CD4-positive, alpha-beta T cell treated with Interleukin-10 for 1 hour (primary cell): ENCODE measurements at regions not wholly inside any gene's neighbourhood (a gene's known extent, or its start where the extent isn't known, plus 50 kb on each side); places are given as distances from the start of the nearest gene placed in this dataset.

ENCODE experiments used
- DNase-seq: peaks from one replicate; pipeline ENCODE4 v3.0.0-alpha.2; 2020

DNA sequence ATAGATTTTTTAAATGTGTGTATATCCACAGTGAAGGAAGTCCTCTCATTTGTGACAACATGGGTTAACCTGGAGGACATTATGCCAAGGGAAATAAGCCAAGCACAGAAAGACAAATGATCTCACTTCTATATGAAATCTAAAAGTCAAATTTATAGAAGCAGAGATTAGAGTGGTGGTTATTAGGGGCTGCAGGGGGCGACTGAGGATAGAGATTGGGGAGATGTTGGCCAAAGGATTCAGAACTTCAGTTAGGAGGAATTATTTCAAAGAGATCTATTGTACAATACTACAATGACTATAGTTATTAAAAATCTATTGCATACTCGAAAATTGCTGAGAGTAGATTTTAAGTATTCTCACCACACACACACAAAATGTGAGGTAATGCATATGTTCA lies 252.4 kb upstream of the SLC39A10 start:
- peak; percentile 23 for DNase-seq

DNA sequence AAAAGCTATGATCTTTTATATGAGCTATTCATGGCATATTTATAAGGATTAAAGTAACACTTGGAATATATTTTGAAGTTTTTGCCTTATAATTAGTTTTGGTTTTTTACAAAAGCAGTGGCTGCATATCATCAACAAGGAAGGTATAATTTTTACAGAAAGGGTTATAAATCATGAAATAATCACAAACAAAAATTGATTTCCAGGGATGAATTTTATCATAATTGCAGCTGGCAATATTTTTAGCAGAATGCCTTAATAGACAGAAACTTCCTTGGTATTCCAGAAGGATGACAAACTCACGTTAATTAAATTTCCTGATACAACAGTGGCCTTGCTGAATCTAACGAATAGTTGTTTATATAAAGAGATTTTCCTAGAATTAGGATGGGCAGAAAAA lies 260.5 kb upstream of the SLC39A10 start:
- no peak for DNase-seq

DNA sequence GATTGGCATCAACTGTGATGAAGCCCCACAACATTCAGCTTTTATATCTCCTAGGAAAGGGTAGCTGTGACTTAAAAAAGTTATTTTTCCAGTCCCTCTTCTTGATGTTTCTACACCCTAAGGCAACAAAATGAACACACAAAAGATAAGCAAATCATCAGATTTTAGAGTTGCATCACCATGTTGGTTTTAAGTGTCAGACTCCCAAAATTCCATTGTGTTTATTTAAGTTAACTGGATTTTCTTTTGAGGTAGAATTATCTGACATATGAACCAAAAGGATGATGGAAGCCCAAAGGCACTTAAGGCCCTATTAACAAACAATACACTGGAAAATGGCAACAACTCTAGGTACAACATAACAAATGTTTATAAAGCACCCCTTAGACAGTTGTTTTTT lies 261.7 kb upstream of the SLC39A10 start:
- no peak for DNase-seq

- DNase-seq = no peak
Measured at GRCh38 chr2:195392446-195393336, 264.3 kb upstream of the SLC39A10 start.

GRCh38 chr2:195390686-195391321 lies 266.2 kb upstream of the SLC39A10 start:
- no peak for DNase-seq

DNA sequence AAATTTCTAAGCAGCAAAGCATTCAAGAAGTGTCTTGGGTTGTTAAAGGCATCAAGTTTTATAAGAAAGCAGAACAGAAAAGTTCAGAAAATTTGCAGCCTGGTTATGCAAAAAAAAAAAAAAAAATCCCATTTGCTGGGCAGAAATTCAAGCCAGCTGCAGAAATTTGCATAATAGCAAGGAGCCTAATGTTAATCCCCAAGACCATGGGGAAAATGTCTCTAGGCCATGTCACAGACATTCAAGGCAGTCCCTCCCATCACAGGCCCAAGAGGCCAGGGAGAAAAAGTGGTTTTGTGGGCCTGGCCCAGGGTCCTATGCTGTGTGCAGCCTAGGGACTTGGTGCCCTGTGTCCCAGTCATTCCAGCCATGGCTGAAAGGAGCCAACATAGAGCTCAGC lies 269.0 kb upstream of the SLC39A10 start:
- no peak for DNase-seq

DNA sequence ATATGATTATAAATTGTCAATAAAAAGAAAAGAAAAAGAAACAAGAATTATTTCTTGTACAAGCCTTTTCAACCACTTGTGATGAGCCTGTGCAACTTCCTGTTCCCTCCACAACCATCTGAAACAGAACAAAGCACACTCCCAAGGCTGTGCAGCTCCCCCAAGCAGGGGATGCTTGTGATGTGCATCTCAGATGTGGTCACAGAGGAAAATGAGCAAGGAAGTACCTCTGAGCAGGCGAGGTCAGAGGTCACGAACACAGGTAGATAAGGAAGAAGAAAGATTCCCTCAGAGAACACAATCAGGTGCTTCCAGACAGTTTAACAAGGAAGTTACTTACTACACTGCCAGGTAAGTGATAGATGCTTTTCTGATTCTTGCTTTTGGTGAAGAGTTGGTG lies 274.8 kb upstream of the SLC39A10 start:
- DNase-seq = peak; percentile 42

GRCh38 chr2:195370167-195370943 lies 286.7 kb upstream of the SLC39A10 start:
- no peak for DNase-seq

DNA sequence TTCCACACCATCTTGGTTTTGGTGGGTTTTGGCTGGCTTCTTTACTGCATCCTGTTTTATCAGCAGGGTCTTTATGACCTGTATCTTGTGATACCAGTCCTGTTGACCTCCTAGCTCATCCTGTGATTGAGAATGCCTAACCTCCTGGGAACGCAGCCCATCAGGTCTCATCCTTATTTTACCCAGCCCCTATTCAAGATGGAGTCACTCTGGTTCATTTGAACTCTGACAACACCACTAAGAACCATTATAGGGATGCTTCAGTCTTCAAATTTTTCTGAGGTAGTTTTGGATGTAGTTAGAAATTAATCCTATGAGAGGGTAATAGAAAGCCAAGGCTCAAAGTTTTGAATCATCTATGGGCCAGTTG lies 287.8 kb upstream of the SLC39A10 start:
- no peak for DNase-seq

- no peak for DNase-seq
Measured at GRCh38 chr2:195368249-195369217, 288.5 kb upstream of the SLC39A10 start.

- DNase-seq = no peak
Measured at GRCh38 chr2:195367809-195368208, 289.2 kb upstream of the SLC39A10 start.

DNA sequence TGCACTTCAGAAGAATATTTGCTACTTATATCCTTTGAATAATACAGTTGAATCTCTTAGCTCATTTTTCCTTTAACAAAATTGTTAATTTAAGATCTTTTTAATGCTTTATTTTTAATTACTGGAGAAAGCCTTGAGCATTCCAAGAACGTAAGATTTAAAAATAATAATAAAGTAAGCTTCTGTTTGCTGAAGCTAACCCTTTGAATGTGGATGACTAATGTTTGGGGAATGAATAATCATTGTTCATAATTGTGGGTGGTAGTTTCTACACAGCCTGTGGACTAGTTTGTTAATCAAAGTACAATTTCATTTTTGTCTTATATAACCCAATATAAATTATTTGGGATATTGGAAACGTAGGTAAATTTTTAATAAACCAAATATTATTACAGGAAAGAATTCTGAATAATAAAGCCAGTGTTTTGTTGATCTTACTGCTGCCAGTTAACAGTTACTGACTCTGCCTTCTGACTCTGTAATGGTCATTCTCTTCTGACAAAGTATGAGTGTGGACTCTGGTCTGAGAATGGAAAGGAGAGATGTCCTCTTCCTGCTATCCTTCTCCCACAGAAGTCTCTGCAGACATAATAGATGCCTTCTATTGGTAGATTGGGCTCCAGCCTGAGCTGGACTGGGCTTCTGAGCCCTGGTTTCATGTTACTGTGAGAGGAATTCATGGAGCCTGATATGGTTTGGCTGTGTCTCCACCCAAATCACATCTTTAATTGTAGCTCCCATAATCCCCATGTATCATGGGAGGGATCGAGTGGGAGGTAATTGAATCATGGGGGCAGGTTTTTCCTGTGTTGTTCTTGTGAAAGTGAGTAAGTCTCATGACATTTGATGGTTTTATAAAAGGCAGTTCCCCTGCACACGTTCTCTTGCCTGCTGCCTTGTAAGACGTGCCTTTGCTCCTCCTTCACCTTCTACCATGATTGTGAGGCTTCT lies 292.7 kb upstream of the SLC39A10 start:
- no peak for DNase-seq

GRCh38 chr2:195363496-195363895 lies 293.5 kb upstream of the SLC39A10 start:
- no peak for DNase-seq

- DNase-seq = no peak
Measured at GRCh38 chr2:195360242-195360641, 296.8 kb upstream of the SLC39A10 start.

DNA sequence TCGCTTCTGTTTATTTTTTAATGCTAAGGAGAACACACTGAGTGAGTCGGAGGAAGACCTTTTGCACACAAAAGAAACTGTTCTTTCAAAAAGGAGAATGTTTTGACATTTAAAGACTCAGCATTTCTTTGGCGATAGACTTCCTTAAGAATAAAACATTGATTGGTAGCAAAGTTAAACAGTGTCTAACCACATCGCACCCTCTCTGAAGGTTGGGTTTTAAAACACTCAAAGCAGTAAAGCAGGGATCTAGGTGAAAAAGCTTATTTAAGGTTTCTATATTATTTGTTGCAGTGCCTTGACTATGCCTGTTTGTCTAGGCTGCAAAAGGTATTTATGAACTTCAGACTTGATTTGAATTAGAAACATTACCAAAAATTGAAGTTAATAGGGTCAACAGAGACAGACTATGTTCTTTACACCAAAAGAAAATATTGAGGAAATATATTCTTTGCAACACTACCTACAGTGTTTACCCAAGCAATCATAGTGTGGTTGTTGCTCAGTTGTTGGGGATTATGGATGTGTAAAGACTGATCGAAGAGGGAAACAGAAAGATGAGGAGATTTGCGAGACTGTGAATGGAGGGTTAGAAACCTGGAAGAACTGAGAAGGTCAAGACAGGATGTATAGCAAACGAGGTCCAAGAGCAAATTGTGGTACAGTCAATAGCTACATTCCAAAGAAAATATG lies 297.8 kb upstream of the SLC39A10 start:
- no peak for DNase-seq

DNA sequence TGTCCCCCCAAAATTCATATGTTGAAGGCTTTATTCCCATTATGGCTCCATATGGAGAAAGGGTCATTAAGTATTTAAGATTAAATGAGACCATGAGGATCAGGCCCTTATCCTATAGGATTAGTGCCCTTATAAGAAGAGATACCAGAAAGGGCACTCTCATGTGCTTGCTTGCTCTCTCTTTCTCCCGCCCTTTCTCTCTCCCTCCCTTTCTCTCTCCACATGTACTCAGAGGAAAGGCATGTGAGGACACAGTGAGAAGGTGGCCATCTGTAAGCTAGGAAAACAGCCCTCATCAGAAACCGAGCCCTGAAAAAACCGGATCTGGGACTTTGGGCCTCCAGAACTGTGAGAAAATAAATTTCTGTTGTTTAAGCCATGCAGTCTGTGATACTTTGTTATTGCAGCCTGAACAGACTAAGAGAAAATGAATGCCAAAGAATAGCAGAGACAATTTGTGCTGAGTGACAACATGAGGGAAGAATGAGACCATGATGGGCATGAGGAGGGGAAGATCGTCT lies 300.0 kb upstream of the SLC39A10 start:
- DNase-seq = no peak

DNA sequence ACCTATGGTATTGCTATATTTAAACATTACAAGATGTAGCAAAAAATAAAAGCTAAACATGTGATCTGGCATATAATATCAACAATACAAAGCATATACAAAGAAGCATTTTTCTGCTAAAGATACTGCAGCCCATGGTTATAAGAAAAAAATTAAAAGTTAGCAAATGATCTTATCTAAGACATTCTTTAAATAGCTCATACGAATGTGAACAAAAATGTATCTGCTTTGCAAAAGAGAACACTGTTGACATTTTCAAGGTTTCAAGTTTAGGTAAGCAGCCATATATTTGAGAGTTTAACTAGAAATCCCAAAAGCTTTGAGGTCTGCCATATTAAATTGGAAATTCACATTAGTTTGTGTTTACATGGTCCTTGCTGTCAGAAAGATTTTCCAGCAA lies 301.0 kb upstream of the SLC39A10 start:
- no peak for DNase-seq

GRCh38 chr2:195352581-195352980 lies 304.4 kb upstream of the SLC39A10 start:
- no peak for DNase-seq

DNA sequence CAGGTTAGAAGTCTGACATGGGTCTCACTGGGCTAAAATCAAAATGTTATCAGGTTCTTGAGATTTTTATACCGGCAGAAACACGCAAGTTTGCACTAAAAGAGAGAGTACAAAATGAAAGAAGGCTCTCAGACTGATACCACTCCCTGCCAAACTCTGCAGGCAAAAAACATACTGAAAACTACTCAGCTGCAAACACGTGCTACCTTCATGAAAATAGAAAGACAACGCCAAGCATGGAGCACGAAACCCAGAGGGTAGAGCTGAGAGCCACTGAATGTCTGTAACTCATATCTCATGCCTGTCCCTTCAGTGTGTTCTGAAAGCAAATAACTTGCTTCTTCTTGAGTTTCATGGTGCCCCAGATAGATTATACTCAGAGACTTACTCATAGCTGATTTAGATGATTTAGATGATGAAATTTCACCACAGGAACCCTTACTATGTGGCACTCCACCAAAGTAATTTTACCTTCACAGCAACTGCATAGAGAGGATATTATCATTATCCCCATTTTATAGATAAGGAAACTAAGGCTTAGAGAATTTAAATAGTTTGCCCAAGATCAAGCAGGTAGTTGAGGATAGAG lies 313.0 kb upstream of the SLC39A10 start:
- no peak for DNase-seq

- no peak for DNase-seq
Measured at GRCh38 chr2:195343540-195343939, 313.5 kb upstream of the SLC39A10 start.
